22Rv1 (cell line): ENCODE measurements at regions not wholly inside any gene's neighbourhood (a gene's known extent, or its start where the extent isn't known, plus 50 kb on each side); places are given as distances from the start of the nearest gene placed in this dataset.

ENCODE experiments used
- H3K27ac ChIP-seq: fragments of 450-650 bp; 2 replicates; pipeline ENCODE4 v1.5.1; 2017
- ZFX ChIP-seq: fragments of 450-650 bp; IDR thresholded peaks from 2 replicates; pipeline ENCODE4 v1.6.1; 2017; ENCODE audit warnings: antibody characterized with exemption, borderline replicate concordance
- TF ChIP-seq, protein P1 (sequence below): fragments of 450-650 bp; IDR thresholded peaks from 2 replicates; pipeline ENCODE4 v1.5.1; 2017; ENCODE audit warnings: mild to moderate bottlenecking

DNA sequence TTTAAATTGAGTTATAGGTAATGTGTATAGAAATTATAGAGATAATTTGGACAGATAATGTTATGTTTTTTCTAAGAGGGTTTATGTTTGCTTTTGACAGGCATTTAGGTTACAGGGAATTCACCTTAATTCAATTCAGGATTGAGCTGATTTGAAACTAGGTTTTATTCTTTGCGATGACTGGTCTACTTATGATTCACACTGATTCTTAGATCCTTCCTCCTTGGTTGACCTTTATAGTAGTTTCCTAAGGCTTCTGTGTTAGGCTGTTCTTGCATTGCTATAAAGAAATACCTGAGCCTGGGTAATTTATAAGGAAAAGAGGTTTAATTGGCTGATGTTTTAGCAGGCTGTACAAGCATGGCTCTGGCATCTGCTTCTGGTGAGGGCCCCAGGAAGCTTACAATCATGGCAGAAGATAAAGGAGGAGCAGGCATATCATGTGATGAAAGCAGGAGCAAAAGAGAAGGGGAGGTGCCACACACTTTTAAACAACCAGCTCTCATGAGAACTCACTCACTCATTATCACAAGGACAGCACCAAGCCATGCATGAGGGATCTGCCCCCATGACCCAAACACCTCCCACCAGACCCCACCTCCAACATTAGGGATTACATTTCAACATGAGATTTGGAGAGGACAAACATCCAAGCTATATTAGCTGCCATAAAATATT lies 155.0 kb upstream of the SFRP2 start:
- no peak for TF ChIP-seq ZFX
- TF ChIP-seq, protein P1, sequence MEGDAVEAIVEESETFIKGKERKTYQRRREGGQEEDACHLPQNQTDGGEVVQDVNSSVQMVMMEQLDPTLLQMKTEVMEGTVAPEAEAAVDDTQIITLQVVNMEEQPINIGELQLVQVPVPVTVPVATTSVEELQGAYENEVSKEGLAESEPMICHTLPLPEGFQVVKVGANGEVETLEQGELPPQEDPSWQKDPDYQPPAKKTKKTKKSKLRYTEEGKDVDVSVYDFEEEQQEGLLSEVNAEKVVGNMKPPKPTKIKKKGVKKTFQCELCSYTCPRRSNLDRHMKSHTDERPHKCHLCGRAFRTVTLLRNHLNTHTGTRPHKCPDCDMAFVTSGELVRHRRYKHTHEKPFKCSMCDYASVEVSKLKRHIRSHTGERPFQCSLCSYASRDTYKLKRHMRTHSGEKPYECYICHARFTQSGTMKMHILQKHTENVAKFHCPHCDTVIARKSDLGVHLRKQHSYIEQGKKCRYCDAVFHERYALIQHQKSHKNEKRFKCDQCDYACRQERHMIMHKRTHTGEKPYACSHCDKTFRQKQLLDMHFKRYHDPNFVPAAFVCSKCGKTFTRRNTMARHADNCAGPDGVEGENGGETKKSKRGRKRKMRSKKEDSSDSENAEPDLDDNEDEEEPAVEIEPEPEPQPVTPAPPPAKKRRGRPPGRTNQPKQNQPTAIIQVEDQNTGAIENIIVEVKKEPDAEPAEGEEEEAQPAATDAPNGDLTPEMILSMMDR = no peak
- no peak overlapping the region for H3K27ac ChIP-seq

DNA sequence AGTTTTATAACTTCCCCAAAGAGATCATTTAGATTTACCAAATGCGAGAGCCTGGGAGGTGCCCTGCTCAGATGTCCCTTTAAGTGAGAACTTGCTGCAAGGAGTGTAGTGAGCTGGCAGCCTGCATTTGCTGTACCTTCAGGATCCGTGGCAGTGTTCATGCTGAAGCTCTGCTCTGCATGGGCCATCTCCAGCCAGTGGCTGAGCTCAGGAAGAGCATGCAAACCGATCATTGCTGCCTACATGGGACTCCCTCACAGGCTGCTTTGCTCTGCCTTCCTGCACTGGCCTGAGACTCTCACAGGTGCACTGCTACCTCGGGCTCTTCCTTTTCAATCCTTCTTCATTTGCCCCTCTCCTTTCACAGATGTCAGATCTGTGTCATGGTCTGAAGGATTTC lies 152.0 kb upstream of the SFRP2 start:
- no peak for TF ChIP-seq ZFX
- TF ChIP-seq, protein P1 = no peak
- H3K27ac ChIP-seq = no peak overlapping the region

DNA sequence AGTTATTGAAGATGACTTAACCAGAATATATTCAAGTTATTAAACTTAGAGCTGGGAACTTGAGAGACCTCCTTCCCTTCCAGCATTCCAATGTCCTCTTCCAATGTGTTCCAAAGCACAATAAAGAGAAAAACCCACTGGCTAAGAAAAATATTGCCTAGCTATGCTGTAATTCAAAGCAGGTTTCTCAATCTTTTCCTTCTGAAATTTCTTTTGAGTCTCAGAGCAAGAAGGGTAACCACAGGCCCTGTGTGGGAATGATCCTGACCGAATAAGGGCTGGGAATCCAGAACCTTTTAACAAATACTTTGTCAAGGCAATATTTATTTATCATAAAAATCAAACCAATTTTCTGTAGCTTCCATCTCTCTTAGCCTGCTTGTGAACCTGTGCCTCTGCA lies 150.7 kb upstream of the SFRP2 start:
- TF ChIP-seq, protein P1 = no peak
- no peak for TF ChIP-seq ZFX
- no peak overlapping the region for H3K27ac ChIP-seq

DNA sequence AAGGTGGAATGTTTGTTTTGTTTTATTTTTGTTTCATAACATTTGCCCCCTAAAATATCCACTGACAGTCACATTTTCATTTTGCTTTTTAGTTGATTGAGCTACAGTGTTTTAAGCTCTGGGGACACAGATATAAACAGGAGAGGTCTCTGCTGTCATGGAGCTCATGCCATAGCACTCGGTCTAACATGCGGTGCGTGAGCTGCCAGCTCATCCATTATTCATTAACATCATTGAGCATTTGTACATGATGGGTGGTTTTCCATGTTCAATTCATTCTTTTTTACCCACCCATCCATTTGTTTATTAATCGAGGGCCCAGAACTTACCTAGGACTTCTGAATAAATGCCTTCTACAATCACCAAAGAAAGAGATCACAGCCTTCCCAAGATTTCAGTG lies 150.1 kb upstream of the SFRP2 start:
- TF ChIP-seq, protein P1 = no peak
- no peak for TF ChIP-seq ZFX
- no peak overlapping the region for H3K27ac ChIP-seq

DNA sequence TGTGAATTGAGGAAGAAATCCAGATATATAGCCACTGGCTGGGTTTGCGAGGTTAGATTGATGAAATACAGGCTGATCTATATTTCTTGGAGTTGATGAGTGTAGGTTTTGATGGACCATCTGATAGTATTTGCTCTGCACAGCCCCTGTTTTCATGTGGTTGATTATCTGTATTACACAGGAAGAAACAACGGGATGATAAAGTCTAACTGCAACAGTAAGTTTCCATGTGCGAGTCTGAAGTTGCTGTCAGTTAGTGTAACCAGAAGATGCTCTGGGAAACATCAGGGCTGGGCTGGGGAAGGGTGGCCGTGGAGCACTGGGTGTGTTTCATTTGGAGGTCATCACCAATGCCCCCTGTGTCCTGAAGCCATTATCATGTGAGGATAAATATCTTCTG lies 148.4 kb upstream of the SFRP2 start:
- TF ChIP-seq, protein P1 = no peak
- no peak for TF ChIP-seq ZFX
- no peak overlapping the region for H3K27ac ChIP-seq

DNA sequence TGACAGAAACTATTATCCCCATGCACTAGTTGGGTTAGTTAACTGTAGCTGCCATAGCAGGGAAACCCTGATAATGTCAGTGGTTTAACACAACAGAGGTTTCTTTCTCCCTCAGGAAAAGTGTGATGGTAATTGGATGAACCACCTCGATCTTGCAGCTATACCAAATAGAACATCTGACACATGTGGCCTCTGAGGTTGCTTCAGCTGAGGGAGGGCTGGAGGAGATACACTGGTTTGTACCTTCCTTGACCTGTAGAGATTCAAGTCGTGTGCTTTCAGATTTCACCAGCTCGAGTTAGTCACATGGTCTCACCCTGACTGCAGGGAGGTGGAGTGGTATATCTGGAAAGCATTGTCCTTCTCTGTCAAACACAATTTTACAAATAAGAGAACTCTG lies 147.2 kb upstream of the SFRP2 start:
- no peak overlapping the region for H3K27ac ChIP-seq
- TF ChIP-seq, protein P1 = no peak
- TF ChIP-seq ZFX = no peak

DNA sequence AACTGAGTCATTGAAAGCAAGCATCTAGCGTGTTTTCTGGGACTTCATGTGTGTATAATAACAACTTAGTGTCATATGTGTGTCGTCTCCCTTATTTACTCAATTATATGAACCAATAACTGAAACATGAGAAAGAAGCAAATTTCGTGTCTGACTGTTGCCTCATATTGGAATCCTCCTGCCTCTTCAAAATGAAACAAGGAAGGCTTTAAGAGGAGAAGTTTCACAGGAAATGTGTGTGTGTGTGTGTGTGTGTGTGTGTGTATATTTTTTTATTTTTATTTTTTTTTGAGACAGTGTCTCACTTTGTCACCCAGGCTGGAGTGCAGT lies 145.8 kb upstream of the SFRP2 start:
- TF ChIP-seq, protein P1 = no peak
- TF ChIP-seq ZFX = no peak
- H3K27ac ChIP-seq = no peak overlapping the region
